GM13977 (cell line): ENCODE measurements at regions not wholly inside any gene's neighbourhood (a gene's known extent, or its start where the extent isn't known, plus 50 kb on each side); places are given as distances from the start of the nearest gene placed in this dataset.

Source experiments
- DNase-seq: peaks from one replicate; pipeline ENCODE4 v3.0.0; 2012; ENCODE audit warnings: low spot score
- in situ Hi-C: fragments of 300-500 bp; cut with MboI; formaldehyde crosslinking; loops from one replicate; pipeline ENCODE4 v1.12.0; 2022; ENCODE audit warnings: low sequenced_read_pairs, low pct_unique_long_range_greater_than_20kb, mixed read lengths, inconsistent platforms; ENCODE audit not compliant: unreplicated experiment
- TF ChIP-seq, protein P1 (sequence below): IDR thresholded peaks from 2 replicates; pipeline ENCODE4 v1.5.1; 2012; ENCODE audit warnings: mild to moderate bottlenecking, control low read depth; ENCODE audit not compliant: insufficient read depth; ENCODE audit errors: extremely low read depth, missing control alignments

DNA sequence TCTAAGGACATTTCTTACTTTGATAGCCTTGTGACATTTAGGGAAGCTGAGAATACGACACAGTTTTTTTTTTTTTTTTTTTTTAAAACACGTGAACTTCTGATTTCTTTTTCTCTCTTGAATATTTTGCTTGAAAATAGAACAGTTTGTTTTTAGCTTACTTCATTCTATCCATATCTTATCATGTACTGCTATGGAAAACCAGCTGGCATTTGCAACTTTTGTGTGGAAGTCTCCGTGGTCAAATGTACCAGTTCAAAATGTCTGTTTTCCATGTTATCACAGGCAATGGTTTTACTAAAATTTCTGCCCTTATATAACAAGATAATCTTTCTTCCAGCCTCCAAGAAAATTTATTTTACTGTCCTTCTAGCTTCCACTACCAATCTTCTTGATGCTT is 821.6 kb downstream of the DNAJB9 start:
- TF ChIP-seq, protein P1, sequence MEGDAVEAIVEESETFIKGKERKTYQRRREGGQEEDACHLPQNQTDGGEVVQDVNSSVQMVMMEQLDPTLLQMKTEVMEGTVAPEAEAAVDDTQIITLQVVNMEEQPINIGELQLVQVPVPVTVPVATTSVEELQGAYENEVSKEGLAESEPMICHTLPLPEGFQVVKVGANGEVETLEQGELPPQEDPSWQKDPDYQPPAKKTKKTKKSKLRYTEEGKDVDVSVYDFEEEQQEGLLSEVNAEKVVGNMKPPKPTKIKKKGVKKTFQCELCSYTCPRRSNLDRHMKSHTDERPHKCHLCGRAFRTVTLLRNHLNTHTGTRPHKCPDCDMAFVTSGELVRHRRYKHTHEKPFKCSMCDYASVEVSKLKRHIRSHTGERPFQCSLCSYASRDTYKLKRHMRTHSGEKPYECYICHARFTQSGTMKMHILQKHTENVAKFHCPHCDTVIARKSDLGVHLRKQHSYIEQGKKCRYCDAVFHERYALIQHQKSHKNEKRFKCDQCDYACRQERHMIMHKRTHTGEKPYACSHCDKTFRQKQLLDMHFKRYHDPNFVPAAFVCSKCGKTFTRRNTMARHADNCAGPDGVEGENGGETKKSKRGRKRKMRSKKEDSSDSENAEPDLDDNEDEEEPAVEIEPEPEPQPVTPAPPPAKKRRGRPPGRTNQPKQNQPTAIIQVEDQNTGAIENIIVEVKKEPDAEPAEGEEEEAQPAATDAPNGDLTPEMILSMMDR, result no peak
- in situ Hi-C loops, result no loop called here
- no peak for DNase-seq

DNA sequence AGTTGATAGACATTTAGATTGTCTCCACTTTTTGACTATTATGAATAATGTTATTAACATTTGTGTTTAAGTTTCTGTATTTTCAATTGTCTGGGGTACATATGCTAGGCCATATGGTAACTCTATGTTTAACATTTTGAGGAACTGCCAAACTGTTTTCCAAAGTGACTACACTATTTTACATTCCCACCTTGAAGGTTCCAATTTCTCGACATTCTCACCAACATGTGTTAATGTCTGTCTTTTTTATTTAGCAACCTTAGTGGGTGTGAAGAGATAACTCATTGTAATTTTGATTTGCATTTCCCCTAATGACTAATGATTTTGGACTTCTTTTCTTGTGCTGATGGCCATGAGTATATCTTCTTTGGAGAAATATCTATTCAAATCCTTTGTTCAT is 832.4 kb downstream of the DNAJB9 start:
- no peak for DNase-seq
- TF ChIP-seq, protein P1, result no peak
- in situ Hi-C loops, result no loop called here

GRCh38 chr7:109407756-109408155 is 838.1 kb downstream of the DNAJB9 start:
- TF ChIP-seq, protein P1, result no peak
- in situ Hi-C loops, result no loop called here
- no peak for DNase-seq

- DNase-seq, result no peak
- in situ Hi-C loops, result no loop called here
- TF ChIP-seq, protein P1, result no peak
Observed at GRCh38 chr7:109437957-109438356, 868.3 kb downstream of the DNAJB9 start.

- no peak for DNase-seq
- TF ChIP-seq, protein P1, result no peak
- in situ Hi-C loops, result no loop called here
Observed at GRCh38 chr7:109449760-109450159, 880.1 kb downstream of the DNAJB9 start.

GRCh38 chr7:109456116-109456515 is 886.4 kb downstream of the DNAJB9 start:
- no peak for DNase-seq
- TF ChIP-seq, protein P1, result no peak
- in situ Hi-C loops, result no loop called here

DNA sequence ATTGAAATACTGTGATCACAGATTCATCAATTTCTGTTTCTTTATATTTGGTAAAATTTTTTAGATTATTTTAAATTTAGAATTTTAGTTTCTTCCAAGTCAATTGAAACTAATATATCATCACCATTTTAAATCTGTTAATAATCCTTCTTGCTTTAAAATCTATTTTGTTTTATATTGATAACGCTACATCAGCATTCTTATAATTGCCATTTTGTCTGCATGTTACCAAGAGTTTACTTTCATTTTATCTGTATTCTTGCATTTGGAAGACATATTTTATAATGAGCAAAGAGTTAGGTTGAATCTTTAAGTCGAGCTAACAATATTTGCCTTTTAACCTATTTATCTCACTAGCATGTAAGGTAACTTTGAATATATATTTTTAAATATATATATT is 890.6 kb downstream of the DNAJB9 start:
- TF ChIP-seq, protein P1, result no peak
- in situ Hi-C loops, result no loop called here
- no peak for DNase-seq
